Pons (tissue), 1 donor: ENCODE measurements at regions not wholly inside any gene's neighbourhood (a gene's known extent, or its start where the extent isn't known, plus 50 kb on each side); places are given as distances from the start of the nearest gene placed in this dataset.

Experiments
- DNase-seq: peaks from one replicate; pipeline ENCODE4 v3.0.0-alpha.2; 2016; ENCODE audit warnings: low spot score

GRCh38 chr7:52700349-52700748, 335.1 kb upstream of the POM121L12 start:
- no peak for DNase-seq

GRCh38 chr7:52695973-52696595, 339.3 kb upstream of the POM121L12 start:
- no peak for DNase-seq

GRCh38 chr7:52691257-52691656, 344.2 kb upstream of the POM121L12 start:
- no peak for DNase-seq

GRCh38 chr7:52689912-52690311, 345.5 kb upstream of the POM121L12 start:
- no peak for DNase-seq

- DNase-seq, result no peak
These were observed 350.1 kb upstream of the POM121L12 start for GRCh38 chr7:52685333-52685732.

GRCh38 chr7:52684388-52684787, 351.0 kb upstream of the POM121L12 start:
- no peak for DNase-seq

GRCh38 chr7:52682993-52683392, 352.4 kb upstream of the POM121L12 start:
- no peak for DNase-seq

- peak; percentile 12 for DNase-seq
These were observed 364.7 kb upstream of the POM121L12 start for GRCh38 chr7:52670608-52671225.

- no peak for DNase-seq
These were observed 366.4 kb upstream of the POM121L12 start for GRCh38 chr7:52669031-52669430.

- DNase-seq, result no peak
These were observed 367.0 kb upstream of the POM121L12 start for GRCh38 chr7:52668435-52668834.

GRCh38 chr7:52659178-52659577, 376.3 kb upstream of the POM121L12 start:
- no peak for DNase-seq

- no peak for DNase-seq
These were observed 379.3 kb upstream of the POM121L12 start for GRCh38 chr7:52656098-52656497.

- DNase-seq, result no peak
These were observed 382.8 kb upstream of the POM121L12 start for GRCh38 chr7:52652621-52653020.

GRCh38 chr7:52648872-52649271, 386.6 kb upstream of the POM121L12 start:
- no peak for DNase-seq

- no peak for DNase-seq
These were observed 388.4 kb upstream of the POM121L12 start for GRCh38 chr7:52647046-52647445.

- no peak for DNase-seq
These were observed 395.5 kb upstream of the POM121L12 start for GRCh38 chr7:52639981-52640380.

GRCh38 chr7:52639126-52639525, 396.3 kb upstream of the POM121L12 start:
- DNase-seq, result no peak

- no peak for DNase-seq
These were observed 400.4 kb upstream of the POM121L12 start for GRCh38 chr7:52635021-52635420.

- no peak for DNase-seq
These were observed 414.6 kb upstream of the POM121L12 start for GRCh38 chr7:52620849-52621248.

GRCh38 chr7:52616552-52616951, 418.9 kb upstream of the POM121L12 start:
- DNase-seq, result no peak

GRCh38 chr7:52615021-52615695, 420.3 kb upstream of the POM121L12 start:
- no peak for DNase-seq

GRCh38 chr7:52609511-52609910, 425.9 kb upstream of the POM121L12 start:
- DNase-seq, result no peak

GRCh38 chr7:52592698-52593097, 442.7 kb upstream of the POM121L12 start:
- DNase-seq, result no peak

- no peak for DNase-seq
These were observed 448.7 kb upstream of the POM121L12 start for GRCh38 chr7:52586704-52587103.
